SK-N-SH (cell line): ENCODE measurements at regions not wholly inside any gene's neighbourhood (a gene's known extent, or its start where the extent isn't known, plus 50 kb on each side); places are given as distances from the start of the nearest gene placed in this dataset.

Experiments
- CTCF ChIA-PET: fragments of 300-600, 350-600 bp; formaldehyde crosslinking; extraction: SDS; loops from one replicate; lab custom pipeline; 2021; lab: Yijun Ruan, JAX
- POLR2A ChIA-PET: fragments of 350-600 bp; sonication (Branson Sonifier 250); formaldehyde crosslinking; extraction: SDS; loops from one replicate; lab custom pipeline; 2020; ENCODE audit warnings: antibody characterized with exemption, inconsistent platforms; lab: Yijun Ruan, JAX
- DNase-seq: peaks from one replicate; pipeline ENCODE4 v3.0.0; 2012
- H2AFZ ChIP-seq: fragments of 200-600 bp; sonication (generic); 2 replicates; pipeline ENCODE4 v1.8.1; 2016; ENCODE audit warnings: antibody characterized with exemption, mild to moderate bottlenecking, low read depth
- H3F3A ChIP-seq: fragments of 200-600 bp; sonication (generic); replicated peaks from 2 replicates; pipeline ENCODE3; 2016; ENCODE audit warnings: antibody characterized with exemption, mild to moderate bottlenecking; ENCODE audit not compliant: insufficient read depth
- H3K27ac ChIP-seq, 2 experiments: fragments of 200-500 bp in 1 of 2; fragments of 200-600 bp in 1 of 2; sonication (Bioruptor generic) in 1 of 2; sonication (generic), shearing (Covaris generic) in 1 of 2; 2 replicates each; pipeline versions ENCODE4 v1.5.1 to v1.6.1; 2014 to 2016; ENCODE audit warnings: low read depth in 2 of 2, inconsistent platforms in 1 of 2, low read length in 1 of 2, mild to moderate bottlenecking in 1 of 2, mixed read lengths in 1 of 2
- H3K27me3 ChIP-seq: fragments of 200-600 bp; sonication (generic), shearing (Covaris generic); 2 replicates; pipeline ENCODE4 v1.6.1; 2016; ENCODE audit warnings: mixed run types; ENCODE audit not compliant: insufficient read depth
- H3K36me3 ChIP-seq, 2 experiments: fragments of 200-500 bp in 1 of 2; fragments of 200-600 bp in 1 of 2; sonication (Bioruptor generic) in 1 of 2; sonication (generic) in 1 of 2; replicated peaks in 1 of 2; 2 replicates each; pipeline versions ENCODE3 to v1.5.1; 2014 to 2016; ENCODE audit warnings: low read length in 1 of 2, mild to moderate bottlenecking in 1 of 2; ENCODE audit not compliant: insufficient read depth in 2 of 2, control insufficient read depth in 1 of 2
- H3K4me1 ChIP-seq, 2 experiments: fragments of 200-500 bp in 1 of 2; fragments of 200-600 bp in 1 of 2; sonication (Bioruptor generic) in 1 of 2; sonication (generic), shearing (Covaris generic) in 1 of 2; 2 replicates each; pipeline versions ENCODE4 v1.5.1 to v1.6.1; 2014 to 2016; ENCODE audit warnings: low read depth in 1 of 2, low read length in 1 of 2, mixed run types in 1 of 2; ENCODE audit not compliant: insufficient read depth in 2 of 2, control insufficient read depth in 1 of 2
- H3K4me2 ChIP-seq: fragments of 200-600 bp; sonication (generic), shearing (Covaris generic); 2 replicates; pipeline ENCODE4 v1.6.1; 2017; ENCODE audit warnings: mixed run types
- H3K4me3 ChIP-seq, 2 experiments: fragments of 200-500 bp in 1 of 2; fragments of 200-600 bp in 1 of 2; sonication (Bioruptor generic) in 1 of 2; sonication (generic), shearing (Covaris generic) in 1 of 2; 2 replicates each; pipeline versions ENCODE4 v1.5.1 to v1.8.1; 2014 to 2016; ENCODE audit warnings: low read depth in 2 of 2, inconsistent platforms in 1 of 2, low read length in 1 of 2, mild to moderate bottlenecking in 1 of 2, mixed read lengths in 1 of 2, moderate library complexity in 1 of 2
- H3K79me2 ChIP-seq: fragments of 200-600 bp; sonication (generic); 2 replicates; pipeline ENCODE4 v1.8.1; 2017; ENCODE audit warnings: mild to moderate bottlenecking; ENCODE audit not compliant: insufficient read depth
- H3K9ac ChIP-seq: fragments of 200-600 bp; sonication (generic); 2 replicates; pipeline ENCODE4 v1.6.1; 2017; ENCODE audit warnings: mixed run types
- H3K9me2 ChIP-seq: fragments of 200-600 bp; sonication (generic); 2 replicates; pipeline ENCODE4 v1.6.1; 2017; ENCODE audit warnings: mixed run types
- H3K9me3 ChIP-seq: fragments of 200-600 bp; sonication (generic); 2 replicates; pipeline ENCODE4 v1.6.1; 2017; ENCODE audit warnings: mixed run types, mild to moderate bottlenecking, moderate library complexity
- H4K20me1 ChIP-seq: fragments of 200-600 bp; sonication (generic); 2 replicates; pipeline ENCODE4 v1.6.1; 2017; ENCODE audit warnings: mild to moderate bottlenecking, mixed run types; ENCODE audit not compliant: insufficient read depth
- EP300 ChIP-seq, 2 experiments: IDR thresholded peaks; 2 replicates each; pipeline versions ENCODE4 v1.4.0 to v1.6.1; 2012; ENCODE audit warnings: borderline replicate concordance in 1 of 2, low read depth in 1 of 2, low read length in 1 of 2
- EZH2phosphoT487 ChIP-seq: fragments of 200-600 bp; sonication (generic); IDR thresholded peaks from 2 replicates; pipeline ENCODE4 v1.6.1; 2017; ENCODE audit warnings: low read depth, mixed run types, mild to moderate bottlenecking, antibody characterized with exemption, moderate library complexity, borderline replicate concordance
- FOXJ3 ChIP-seq: sonication (generic); formaldehyde crosslinking; IDR thresholded peaks from 2 replicates; pipeline ENCODE4 v1.5.1; 2020; ENCODE audit warnings: mild to moderate bottlenecking, missing genetic modification reagents
- FOXM1 ChIP-seq: IDR thresholded peaks from 2 replicates; pipeline ENCODE4 v1.4.0; 2012; ENCODE audit warnings: low read depth, mild to moderate bottlenecking
- GABPA ChIP-seq: IDR thresholded peaks from 2 replicates; pipeline ENCODE4 v1.4.0; 2012; ENCODE audit warnings: low read depth, mild to moderate bottlenecking
- JUND ChIP-seq: IDR thresholded peaks from 2 replicates; pipeline ENCODE4 v1.4.0; 2012
- MXI1 ChIP-seq: IDR thresholded peaks from 2 replicates; pipeline ENCODE4 v1.6.1; 2012; ENCODE audit warnings: mild to moderate bottlenecking, low read depth, low read length, improper control_type of control experiment
- NRF1 ChIP-seq: IDR thresholded peaks from 2 replicates; pipeline ENCODE4 v1.6.1; 2012; ENCODE audit warnings: low read depth, mild to moderate bottlenecking, low read length
- PBX3 ChIP-seq: IDR thresholded peaks from 2 replicates; pipeline ENCODE4; 2012
- RAD21 ChIP-seq: IDR thresholded peaks from 2 replicates; pipeline ENCODE4 v1.6.1; 2012; ENCODE audit warnings: mild to moderate bottlenecking, low read length
- RCOR1 ChIP-seq: fragments of 150-350 bp; IDR thresholded peaks from 2 replicates; pipeline ENCODE4 v1.6.1; 2017; ENCODE audit warnings: antibody characterized with exemption, low read length
- RXRA ChIP-seq: IDR thresholded peaks from 2 replicates; pipeline ENCODE4 v1.4.0; 2012; ENCODE audit warnings: low read depth, mild to moderate bottlenecking, borderline replicate concordance
- YY1 ChIP-seq: IDR thresholded peaks from 2 replicates; pipeline ENCODE4 v1.4.0; 2012; ENCODE audit warnings: low read depth, mild to moderate bottlenecking
- WGBS: methylation state at CpG from one replicate; pipeline ENCODE4 v1.1.6; 2017; ENCODE audit warnings: low lambda C conversion rate; 5-methylcytosine and 5-hydroxymethylcytosine counted together
- TF ChIP-seq, protein P1 (sequence below): IDR thresholded peaks from 2 replicates; pipeline ENCODE4 v1.4.0; 2012; ENCODE audit warnings: low read depth, borderline replicate concordance
- TF ChIP-seq, protein P2 (sequence below): IDR thresholded peaks from 2 replicates; pipeline ENCODE4 v1.6.1; 2012; ENCODE audit warnings: mild to moderate bottlenecking, low read depth, low read length, moderate library complexity

DNA sequence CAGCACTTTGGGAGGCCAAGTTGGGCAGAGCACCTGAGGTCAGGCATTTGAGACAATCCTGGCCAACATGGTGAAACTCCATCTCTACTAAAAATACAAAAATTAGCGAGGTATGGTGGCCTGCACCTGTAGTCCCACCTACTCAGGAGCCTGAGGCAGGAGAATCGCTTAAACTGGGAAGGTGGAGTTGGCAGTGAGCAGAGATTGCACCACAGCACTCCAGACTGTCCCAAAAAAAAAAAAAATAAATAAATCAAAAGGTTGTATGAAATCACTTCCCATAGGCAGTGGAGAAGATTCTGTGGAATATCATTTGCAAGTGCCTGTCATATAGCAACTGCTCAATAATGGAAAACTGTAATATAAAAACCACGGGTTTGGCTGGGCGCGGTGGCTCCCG, 65.1 kb upstream of the SERBP1 start:
- Histone ChIP-seq H3F3A (no peaks in the 10 kb centered on the region), H3K9me3 (no peaks in the 10 kb centered on the region), H4K20me1 (no peaks in the 10 kb centered on the region), H3K4me2 (no peak overlapping the region)
- DNase-seq: no peak
- CTCF ChIA-PET: interaction anchor here (4.0 kb wide), 1 partner anchor 148 kb away, joined by 12 read pairs; no protein-coding TSS in a partner anchor
- TF ChIP-seq FOXM1 (no peak), EZH2phosphoT487 (no peak), NRF1 (no peak), RCOR1 (no peak), JUND (no peak), PBX3 (no peak), EP300 (IDR thresholded peaks at IDR 0.05; ENCODE audit: borderline replicate concordance in 1 of 2, low read depth in 1 of 2, low read length in 1 of 2) (no peak), FOXJ3 (no peak), MXI1 (no peak), RAD21 (no peak), GABPA (no peak), YY1 (no peak), RXRA (no peak)
- TF ChIP-seq, protein P1, sequence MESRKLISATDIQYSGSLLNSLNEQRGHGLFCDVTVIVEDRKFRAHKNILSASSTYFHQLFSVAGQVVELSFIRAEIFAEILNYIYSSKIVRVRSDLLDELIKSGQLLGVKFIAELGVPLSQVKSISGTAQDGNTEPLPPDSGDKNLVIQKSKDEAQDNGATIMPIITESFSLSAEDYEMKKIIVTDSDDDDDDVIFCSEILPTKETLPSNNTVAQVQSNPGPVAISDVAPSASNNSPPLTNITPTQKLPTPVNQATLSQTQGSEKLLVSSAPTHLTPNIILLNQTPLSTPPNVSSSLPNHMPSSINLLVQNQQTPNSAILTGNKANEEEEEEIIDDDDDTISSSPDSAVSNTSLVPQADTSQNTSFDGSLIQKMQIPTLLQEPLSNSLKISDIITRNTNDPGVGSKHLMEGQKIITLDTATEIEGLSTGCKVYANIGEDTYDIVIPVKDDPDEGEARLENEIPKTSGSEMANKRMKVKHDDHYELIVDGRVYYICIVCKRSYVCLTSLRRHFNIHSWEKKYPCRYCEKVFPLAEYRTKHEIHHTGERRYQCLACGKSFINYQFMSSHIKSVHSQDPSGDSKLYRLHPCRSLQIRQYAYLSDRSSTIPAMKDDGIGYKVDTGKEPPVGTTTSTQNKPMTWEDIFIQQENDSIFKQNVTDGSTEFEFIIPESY: no peak
- TF ChIP-seq, protein P2, sequence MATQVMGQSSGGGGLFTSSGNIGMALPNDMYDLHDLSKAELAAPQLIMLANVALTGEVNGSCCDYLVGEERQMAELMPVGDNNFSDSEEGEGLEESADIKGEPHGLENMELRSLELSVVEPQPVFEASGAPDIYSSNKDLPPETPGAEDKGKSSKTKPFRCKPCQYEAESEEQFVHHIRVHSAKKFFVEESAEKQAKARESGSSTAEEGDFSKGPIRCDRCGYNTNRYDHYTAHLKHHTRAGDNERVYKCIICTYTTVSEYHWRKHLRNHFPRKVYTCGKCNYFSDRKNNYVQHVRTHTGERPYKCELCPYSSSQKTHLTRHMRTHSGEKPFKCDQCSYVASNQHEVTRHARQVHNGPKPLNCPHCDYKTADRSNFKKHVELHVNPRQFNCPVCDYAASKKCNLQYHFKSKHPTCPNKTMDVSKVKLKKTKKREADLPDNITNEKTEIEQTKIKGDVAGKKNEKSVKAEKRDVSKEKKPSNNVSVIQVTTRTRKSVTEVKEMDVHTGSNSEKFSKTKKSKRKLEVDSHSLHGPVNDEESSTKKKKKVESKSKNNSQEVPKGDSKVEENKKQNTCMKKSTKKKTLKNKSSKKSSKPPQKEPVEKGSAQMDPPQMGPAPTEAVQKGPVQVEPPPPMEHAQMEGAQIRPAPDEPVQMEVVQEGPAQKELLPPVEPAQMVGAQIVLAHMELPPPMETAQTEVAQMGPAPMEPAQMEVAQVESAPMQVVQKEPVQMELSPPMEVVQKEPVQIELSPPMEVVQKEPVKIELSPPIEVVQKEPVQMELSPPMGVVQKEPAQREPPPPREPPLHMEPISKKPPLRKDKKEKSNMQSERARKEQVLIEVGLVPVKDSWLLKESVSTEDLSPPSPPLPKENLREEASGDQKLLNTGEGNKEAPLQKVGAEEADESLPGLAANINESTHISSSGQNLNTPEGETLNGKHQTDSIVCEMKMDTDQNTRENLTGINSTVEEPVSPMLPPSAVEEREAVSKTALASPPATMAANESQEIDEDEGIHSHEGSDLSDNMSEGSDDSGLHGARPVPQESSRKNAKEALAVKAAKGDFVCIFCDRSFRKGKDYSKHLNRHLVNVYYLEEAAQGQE: no peak
- TF ChIP-seq, all 33 proteins: peak for 0
- no peak overlapping the region for H2AFZ ChIP-seq
- H3K79me2 ChIP-seq: no peaks in the 10 kb centered on the region
- POLR2A ChIA-PET: no interaction called here
- H3K27ac ChIP-seq: no peak overlapping the region
- H3K9me2 ChIP-seq: no peaks in the 10 kb centered on the region
- H3K4me1 ChIP-seq: no peaks in the 10 kb centered on the region
- H3K36me3 ChIP-seq: no peaks in the 10 kb centered on the region
- no peaks in the 10 kb centered on the region for H3K27me3 ChIP-seq
- 80% methylated on average over 6 of the region's 6 CpGs for WGBS
- H3K4me3 ChIP-seq: no peak overlapping the region
- H3K9ac ChIP-seq: no peak overlapping the region
